ENCODE measurements at regions not wholly inside any gene's neighbourhood (a gene's known extent, or its start where the extent isn't known, plus 50 kb on each side); places are given as distances from the start of the nearest gene placed in this dataset.

DNA sequence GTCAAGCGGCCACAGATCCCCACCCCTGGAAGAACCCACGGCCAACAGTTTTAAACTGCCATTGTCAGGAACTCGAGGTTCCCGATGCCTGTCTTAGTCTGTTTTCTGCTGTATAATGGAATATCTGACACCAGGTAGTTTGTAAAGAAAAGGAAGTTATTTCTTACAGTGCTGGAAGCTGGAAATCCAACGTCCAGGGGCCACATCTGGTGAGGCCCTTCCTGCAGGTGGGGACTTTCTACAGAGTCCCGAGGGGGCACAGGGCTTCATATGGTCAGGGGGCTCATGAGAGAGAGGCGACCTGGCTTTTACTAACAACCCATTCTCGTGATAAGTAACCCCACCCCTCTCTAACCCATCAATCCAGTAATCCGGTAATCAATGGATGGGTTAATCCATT, 501.6 kb upstream of the MYT1L start:
- Histone ChIP-seq H3K9ac (no peak overlapping the region), H3K27ac (ENCODE audit: low read depth in 2 of 2, low read length in 1 of 2) (no peak overlapping the region), H3K4me3 (ENCODE audit: low read depth in 2 of 2, low read length in 1 of 2) (no peak overlapping the region), H3K9me2 (no peaks in the 10 kb centered on the region), H3K9me3 (no peaks in the 10 kb centered on the region), H3K27me3 (ENCODE audit: insufficient read depth) (no peaks in the 10 kb centered on the region), H3K4me1 (ENCODE audit: control insufficient read depth in 1 of 2, insufficient read depth in 2 of 2, low read depth in 1 of 2, low read length in 1 of 2) (peaks cover 0 to 25% of the 10 kb centered on the region in 2 experiments; a peak in 1 of 4 replicates), H2AFZ (ENCODE audit: low read depth) (no peak overlapping the region), H3K4me2 (no peak overlapping the region), H3F3A (replicated peaks; ENCODE audit: insufficient read depth) (no peaks in the 10 kb centered on the region), H4K20me1 (ENCODE audit: insufficient read depth) (no peaks in the 10 kb centered on the region), H3K36me3 (replicated peaks in 1 of 2; ENCODE audit: control insufficient read depth in 1 of 2, insufficient read depth in 2 of 2, low read length in 1 of 2) (no peaks in the 10 kb centered on the region), H3K79me2 (ENCODE audit: insufficient read depth) (no peaks in the 10 kb centered on the region)
- WGBS (ENCODE audit: low lambda C conversion rate) = 36% methylated on average over 9 of the region's 9 CpGs
- TF ChIP-seq NFIC (IDR thresholded peaks at IDR 0.05; ENCODE audit: borderline replicate concordance) = no peak
- TF ChIP-seq, protein P1, sequence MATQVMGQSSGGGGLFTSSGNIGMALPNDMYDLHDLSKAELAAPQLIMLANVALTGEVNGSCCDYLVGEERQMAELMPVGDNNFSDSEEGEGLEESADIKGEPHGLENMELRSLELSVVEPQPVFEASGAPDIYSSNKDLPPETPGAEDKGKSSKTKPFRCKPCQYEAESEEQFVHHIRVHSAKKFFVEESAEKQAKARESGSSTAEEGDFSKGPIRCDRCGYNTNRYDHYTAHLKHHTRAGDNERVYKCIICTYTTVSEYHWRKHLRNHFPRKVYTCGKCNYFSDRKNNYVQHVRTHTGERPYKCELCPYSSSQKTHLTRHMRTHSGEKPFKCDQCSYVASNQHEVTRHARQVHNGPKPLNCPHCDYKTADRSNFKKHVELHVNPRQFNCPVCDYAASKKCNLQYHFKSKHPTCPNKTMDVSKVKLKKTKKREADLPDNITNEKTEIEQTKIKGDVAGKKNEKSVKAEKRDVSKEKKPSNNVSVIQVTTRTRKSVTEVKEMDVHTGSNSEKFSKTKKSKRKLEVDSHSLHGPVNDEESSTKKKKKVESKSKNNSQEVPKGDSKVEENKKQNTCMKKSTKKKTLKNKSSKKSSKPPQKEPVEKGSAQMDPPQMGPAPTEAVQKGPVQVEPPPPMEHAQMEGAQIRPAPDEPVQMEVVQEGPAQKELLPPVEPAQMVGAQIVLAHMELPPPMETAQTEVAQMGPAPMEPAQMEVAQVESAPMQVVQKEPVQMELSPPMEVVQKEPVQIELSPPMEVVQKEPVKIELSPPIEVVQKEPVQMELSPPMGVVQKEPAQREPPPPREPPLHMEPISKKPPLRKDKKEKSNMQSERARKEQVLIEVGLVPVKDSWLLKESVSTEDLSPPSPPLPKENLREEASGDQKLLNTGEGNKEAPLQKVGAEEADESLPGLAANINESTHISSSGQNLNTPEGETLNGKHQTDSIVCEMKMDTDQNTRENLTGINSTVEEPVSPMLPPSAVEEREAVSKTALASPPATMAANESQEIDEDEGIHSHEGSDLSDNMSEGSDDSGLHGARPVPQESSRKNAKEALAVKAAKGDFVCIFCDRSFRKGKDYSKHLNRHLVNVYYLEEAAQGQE (IDR thresholded peaks at IDR 0.05; ENCODE audit: low read depth, low read length) = no peak
- TF ChIP-seq POLR2AphosphoS5 (IDR thresholded peaks at IDR 0.05; ENCODE audit: low read depth, low read length) = no peak
- TF ChIP-seq, protein P2, sequence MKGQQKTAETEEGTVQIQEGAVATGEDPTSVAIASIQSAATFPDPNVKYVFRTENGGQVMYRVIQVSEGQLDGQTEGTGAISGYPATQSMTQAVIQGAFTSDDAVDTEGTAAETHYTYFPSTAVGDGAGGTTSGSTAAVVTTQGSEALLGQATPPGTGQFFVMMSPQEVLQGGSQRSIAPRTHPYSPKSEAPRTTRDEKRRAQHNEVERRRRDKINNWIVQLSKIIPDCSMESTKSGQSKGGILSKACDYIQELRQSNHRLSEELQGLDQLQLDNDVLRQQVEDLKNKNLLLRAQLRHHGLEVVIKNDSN (IDR thresholded peaks at IDR 0.05; ENCODE audit: borderline replicate concordance, low read depth) = no peak
- TF ChIP-seq JUND (IDR thresholded peaks at IDR 0.05) = no peak
- no peak for TF ChIP-seq EZH2phosphoT487 (IDR thresholded peaks at IDR 0.05; ENCODE audit: borderline replicate concordance, low read depth)
- TF ChIP-seq RAD21 (IDR thresholded peaks at IDR 0.05; ENCODE audit: low read length) = no peak
- TF ChIP-seq TEAD4 (IDR thresholded peaks at IDR 0.05; ENCODE audit: borderline replicate concordance, insufficient read depth) = no peak
- no peak for TF ChIP-seq RFX5 (IDR thresholded peaks at IDR 0.05; ENCODE audit: low read length)
- no peak for TF ChIP-seq FOSL2 (IDR thresholded peaks at IDR 0.05; ENCODE audit: borderline replicate concordance, low read depth)
- TF ChIP-seq, protein P3, sequence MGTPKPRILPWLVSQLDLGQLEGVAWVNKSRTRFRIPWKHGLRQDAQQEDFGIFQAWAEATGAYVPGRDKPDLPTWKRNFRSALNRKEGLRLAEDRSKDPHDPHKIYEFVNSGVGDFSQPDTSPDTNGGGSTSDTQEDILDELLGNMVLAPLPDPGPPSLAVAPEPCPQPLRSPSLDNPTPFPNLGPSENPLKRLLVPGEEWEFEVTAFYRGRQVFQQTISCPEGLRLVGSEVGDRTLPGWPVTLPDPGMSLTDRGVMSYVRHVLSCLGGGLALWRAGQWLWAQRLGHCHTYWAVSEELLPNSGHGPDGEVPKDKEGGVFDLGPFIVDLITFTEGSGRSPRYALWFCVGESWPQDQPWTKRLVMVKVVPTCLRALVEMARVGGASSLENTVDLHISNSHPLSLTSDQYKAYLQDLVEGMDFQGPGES (IDR thresholded peaks at IDR 0.05; ENCODE audit: low read depth, low read length) = no peak
- TF ChIP-seq, protein P4, sequence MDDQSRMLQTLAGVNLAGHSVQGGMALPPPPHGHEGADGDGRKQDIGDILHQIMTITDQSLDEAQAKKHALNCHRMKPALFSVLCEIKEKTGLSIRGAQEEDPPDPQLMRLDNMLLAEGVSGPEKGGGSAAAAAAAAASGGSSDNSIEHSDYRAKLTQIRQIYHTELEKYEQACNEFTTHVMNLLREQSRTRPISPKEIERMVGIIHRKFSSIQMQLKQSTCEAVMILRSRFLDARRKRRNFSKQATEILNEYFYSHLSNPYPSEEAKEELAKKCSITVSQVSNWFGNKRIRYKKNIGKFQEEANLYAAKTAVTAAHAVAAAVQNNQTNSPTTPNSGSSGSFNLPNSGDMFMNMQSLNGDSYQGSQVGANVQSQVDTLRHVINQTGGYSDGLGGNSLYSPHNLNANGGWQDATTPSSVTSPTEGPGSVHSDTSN (IDR thresholded peaks at IDR 0.05) = no peak
- TF ChIP-seq, protein P5, sequence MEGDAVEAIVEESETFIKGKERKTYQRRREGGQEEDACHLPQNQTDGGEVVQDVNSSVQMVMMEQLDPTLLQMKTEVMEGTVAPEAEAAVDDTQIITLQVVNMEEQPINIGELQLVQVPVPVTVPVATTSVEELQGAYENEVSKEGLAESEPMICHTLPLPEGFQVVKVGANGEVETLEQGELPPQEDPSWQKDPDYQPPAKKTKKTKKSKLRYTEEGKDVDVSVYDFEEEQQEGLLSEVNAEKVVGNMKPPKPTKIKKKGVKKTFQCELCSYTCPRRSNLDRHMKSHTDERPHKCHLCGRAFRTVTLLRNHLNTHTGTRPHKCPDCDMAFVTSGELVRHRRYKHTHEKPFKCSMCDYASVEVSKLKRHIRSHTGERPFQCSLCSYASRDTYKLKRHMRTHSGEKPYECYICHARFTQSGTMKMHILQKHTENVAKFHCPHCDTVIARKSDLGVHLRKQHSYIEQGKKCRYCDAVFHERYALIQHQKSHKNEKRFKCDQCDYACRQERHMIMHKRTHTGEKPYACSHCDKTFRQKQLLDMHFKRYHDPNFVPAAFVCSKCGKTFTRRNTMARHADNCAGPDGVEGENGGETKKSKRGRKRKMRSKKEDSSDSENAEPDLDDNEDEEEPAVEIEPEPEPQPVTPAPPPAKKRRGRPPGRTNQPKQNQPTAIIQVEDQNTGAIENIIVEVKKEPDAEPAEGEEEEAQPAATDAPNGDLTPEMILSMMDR (IDR thresholded peaks at IDR 0.05) = no peak
- no peak for TF ChIP-seq EP300 (IDR thresholded peaks at IDR 0.05; ENCODE audit: borderline replicate concordance in 1 of 2, low read depth in 1 of 2, low read length in 1 of 2)
- TF ChIP-seq, protein P6, sequence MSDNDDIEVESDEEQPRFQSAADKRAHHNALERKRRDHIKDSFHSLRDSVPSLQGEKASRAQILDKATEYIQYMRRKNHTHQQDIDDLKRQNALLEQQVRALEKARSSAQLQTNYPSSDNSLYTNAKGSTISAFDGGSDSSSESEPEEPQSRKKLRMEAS (IDR thresholded peaks at IDR 0.05; ENCODE audit: low read depth) = no peak
- CTCF ChIA-PET = no interaction called here
- DNase-seq = no peak
- POLR2A ChIA-PET = no interaction called here
